TTC549 (cell line): ENCODE measurements at regions not wholly inside any gene's neighbourhood (a gene's known extent, or its start where the extent isn't known, plus 50 kb on each side); places are given as distances from the start of the nearest gene placed in this dataset.

Experiments
- FAIRE-seq: peaks from 2 replicates; lab custom pipeline; 2012; peaks lifted over from hg19 to GRCh38; lab: Jason Lieb, UNC

DNA sequence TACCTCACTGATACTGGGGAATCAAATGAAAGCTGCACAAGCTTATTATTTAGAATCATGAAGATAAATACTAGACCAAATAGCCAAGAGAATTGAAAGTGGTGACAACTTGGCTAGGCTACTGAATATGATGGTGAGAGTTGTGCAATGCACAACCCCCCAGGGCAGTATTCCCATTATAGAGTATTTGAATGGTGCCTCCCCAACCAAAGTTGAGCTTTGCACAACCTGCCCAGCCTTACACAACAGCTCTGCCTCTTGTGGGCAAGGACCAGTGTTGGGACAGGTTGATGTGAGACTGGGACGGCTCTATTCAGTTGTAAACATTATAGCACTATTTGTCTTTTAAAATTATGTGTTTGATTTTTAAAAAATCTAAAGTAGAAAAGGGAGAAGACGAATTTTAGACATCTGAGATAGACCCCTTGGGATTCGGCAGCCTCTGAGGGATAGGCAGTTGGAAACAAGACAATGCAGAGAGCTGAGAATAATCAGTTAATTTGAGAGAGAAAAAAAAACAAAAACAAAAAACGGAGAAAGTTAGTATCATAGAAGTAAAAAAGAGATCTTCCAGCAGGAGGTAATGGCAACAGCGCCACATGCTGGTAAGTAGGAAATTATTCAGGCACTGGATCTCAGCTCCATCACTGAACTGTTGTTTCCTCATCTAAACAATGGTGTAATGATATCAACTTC is 91.0 kb upstream of the KCNA3 start:
- FAIRE-seq: peak; percentile 67

DNA sequence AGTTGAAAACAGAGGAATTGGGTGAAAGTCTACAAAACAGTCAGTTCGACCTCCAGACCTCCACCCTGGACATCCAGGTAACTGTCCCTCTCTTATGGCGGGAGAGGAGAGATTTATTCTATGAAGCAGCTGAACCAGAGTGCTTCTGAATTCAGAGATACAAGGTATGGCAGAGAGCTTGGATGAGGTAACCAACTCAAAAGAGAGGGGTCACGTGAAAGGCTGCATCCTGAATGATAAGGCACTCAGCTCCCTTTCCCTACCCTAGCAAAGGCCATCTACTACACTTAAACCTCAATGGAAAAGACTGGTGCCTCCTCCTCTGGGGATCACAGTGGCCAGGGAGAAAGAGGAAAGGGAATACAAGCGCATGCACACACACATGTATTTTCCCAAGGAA is 88.4 kb upstream of the KCNA3 start:
- FAIRE-seq: no peak

- FAIRE-seq: no peak
Observed at GRCh38 chr1:110760321-110760720, 85.6 kb upstream of the KCNA3 start.

DNA sequence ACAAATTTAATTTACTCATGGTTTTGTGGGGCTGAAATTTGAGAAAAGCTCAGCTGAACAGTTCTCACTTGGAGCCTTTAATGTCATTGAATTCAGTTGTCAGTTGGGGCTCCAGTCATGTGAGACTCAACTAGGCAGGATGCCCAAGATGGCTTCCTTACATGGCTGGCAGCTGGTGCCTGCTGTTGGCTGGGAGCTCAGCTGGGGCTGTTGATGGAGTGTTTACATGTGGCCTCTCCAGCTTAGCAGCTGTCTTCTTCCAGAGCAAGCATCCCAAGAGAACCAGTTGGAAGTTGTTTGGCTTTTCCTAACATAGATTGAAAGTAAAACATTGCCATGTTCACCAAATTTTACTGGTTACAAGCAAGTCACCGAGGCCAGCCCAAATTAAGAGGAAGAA is 81.8 kb upstream of the KCNA3 start:
- no peak for FAIRE-seq

DNA sequence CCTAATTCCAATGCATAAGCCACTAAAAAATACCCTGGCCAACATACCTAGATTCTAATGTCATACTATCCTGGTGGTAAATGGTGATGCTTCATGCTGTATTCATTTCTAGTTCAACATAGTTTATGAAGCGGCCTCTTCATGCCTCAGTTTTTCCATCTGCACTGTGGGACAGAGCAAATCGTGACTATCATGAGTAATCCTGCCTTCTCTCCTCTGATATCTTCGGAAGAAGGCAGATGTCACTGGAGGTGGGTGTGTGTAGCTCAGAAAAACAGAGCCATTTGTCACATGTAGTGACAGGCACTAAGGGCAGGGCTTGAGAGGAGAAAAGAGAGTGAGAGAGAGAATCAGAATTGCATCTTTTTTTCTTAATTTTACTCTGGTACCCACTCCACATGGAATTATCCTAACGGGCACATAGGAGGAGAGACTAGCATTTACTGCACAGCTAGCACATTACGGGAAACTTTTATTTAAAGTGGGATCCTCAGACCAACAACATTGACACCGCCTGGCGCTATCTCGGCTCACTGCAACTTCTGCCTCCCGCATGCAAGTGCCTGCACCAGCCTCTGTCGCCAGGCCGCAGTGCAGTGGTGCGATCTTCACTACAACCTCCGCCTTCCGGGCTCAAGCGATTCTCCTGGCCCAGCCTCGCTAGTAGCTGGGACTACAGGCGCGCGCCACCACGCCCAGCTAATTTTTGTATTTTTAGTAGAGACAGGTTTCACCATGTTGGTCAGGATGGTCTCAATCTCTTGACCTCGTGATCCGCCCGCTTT is 78.4 kb upstream of the KCNA3 start:
- FAIRE-seq: no peak

- FAIRE-seq: no peak
Observed at GRCh38 chr1:110750562-110750961, 75.8 kb upstream of the KCNA3 start.

GRCh38 chr1:110749960-110750359 is 75.2 kb upstream of the KCNA3 start:
- no peak for FAIRE-seq

DNA sequence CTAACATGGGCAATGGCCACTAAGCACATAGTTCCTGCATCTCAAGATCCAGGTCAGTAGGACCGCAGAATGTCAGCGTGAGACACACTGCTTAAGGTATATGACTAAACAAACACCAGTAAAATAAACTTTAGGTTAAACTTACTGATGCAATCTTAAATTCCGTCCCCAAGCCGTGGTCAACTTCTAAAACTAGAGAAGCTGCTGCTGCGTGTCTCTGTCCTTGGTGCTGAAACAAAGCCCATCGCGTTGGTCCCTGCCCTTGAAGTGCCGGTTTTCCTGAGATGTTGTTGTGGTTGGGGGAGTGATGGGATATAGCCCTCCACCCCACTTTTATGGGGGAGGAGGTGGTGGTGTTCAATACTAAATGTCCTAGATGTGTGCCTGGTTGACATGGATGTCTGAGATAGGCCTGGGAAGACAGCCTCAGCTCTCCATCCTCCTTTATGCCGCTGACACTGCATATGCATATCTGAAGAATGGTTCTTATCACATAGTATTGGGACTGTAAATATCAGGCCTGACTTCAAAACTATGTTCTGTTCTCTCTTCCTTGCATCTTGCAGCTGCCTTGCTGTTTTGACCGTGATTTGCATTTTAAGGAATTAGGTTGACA is 72.0 kb upstream of the KCNA3 start:
- no peak for FAIRE-seq

DNA sequence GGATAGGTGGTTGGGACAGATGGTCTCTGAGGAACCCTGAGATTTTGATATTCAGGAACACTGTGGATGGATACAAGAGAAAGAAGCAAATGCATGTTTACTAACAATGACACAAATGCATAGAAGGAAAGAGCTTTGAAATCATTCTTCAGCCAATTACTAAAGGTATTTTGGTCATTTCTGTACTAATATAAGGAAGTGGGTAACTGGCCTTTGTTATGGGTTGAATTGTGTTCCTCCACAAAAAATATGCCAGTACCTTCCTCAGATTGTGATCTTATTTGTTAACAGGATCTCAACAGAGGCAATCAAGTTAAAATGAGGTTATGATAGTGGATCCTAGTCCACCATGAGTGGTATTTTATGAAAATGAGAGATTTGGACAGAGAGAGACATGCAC is 68.7 kb upstream of the KCNA3 start:
- FAIRE-seq: no peak

GRCh38 chr1:110736900-110737605 is 62.3 kb upstream of the KCNA3 start:
- no peak for FAIRE-seq

DNA sequence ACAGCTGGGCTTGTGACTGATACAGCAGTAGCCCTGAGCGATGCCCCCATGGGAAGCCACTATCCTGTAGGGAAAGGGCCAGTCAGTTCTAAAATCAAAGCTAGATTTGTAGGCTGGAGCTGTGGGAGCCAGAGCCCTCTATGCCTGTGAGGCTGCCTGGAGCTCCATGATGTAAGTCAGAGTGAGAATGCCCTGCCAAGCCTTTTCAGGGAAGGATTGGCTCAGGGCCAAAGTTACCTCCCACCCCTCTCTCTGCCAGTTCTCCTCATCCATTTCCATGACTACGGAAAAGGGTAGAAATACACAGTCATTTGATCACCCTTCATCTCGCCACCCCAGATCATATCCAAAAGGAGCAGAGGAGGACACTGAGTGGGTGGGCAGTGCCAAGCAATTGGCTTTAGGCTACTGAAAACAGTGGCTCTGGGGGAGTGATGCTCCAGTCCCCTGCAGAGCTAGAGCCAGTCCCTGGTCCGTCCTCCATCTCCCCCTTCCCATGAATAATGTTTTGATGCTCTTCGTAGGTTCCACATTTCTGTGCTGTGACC is 59.5 kb upstream of the KCNA3 start:
- no peak for FAIRE-seq

- FAIRE-seq: no peak
Observed at GRCh38 chr1:110731529-110731928, 56.8 kb upstream of the KCNA3 start.

GRCh38 chr1:110728388-110729001 is 53.8 kb upstream of the KCNA3 start:
- FAIRE-seq: no peak

DNA sequence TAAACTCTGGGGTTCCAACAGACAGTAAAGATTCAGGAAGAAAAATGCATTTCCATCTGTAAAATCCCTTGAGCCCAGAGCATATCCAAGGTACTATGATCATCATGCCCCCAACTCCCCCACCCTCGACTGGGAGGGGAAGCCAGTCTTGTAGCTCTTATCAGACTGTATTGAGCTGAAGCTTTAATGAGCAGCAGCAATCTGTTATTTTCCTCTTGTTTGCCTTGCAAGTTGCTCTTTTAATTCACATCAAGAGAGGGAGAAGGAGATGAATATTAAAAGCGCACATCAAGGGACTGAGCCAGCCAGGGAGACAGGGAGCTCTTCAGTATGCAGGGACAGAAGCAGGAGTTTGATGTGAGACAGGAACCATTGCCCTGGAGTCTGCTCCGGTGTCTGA is 52.5 kb upstream of the KCNA3 start:
- no peak for FAIRE-seq

- no peak for FAIRE-seq
Observed at GRCh38 chr1:110726755-110727154, 52.0 kb upstream of the KCNA3 start.
